Ascending aorta (tissue), 2 donors: ENCODE measurements at regions not wholly inside any gene's neighbourhood (a gene's known extent, or its start where the extent isn't known, plus 50 kb on each side); places are given as distances from the start of the nearest gene placed in this dataset.

ENCODE experiments used
- DNase-seq, 2 donors: peaks; one replicate each; pipeline ENCODE4 v3.0.0-alpha.2; 2019; ENCODE audit warnings: low spot score in 2 of 2
- H3K27ac ChIP-seq, 2 donors: fragments of 200-600 bp; sonication (generic); one replicate each; pipeline ENCODE4 v1.5.1; 2016 to 2017; ENCODE audit warnings: mild to moderate bottlenecking in 1 of 2
- H3K27me3 ChIP-seq: fragments of 200-600 bp; sonication (generic); one replicate; pipeline ENCODE4 v1.5.1; 2017
- H3K36me3 ChIP-seq, 2 donors: fragments of 200-600 bp; sonication (generic); one replicate each; pipeline ENCODE4 v1.5.1; 2016
- H3K4me1 ChIP-seq, 2 donors: fragments of 200-600 bp; sonication (generic); one replicate each; pipeline ENCODE4 v1.5.1; 2016 to 2017; ENCODE audit warnings: mild to moderate bottlenecking in 1 of 2
- H3K4me3 ChIP-seq, 2 donors: fragments of 200-600 bp; sonication (generic); one replicate each; pipeline ENCODE4 v1.5.1; 2016 to 2017; ENCODE audit warnings: mild to moderate bottlenecking in 1 of 2
- H3K9me3 ChIP-seq, 2 donors: fragments of 200-600 bp; sonication (generic); one replicate each; pipeline ENCODE4 v1.5.1; 2016
- CTCF ChIP-seq, 3 experiments: fragments of 200-600 bp in 2 of 3; fragments of 450-650 bp in 1 of 3; sonication (generic) in 2 of 3; IDR thresholded peaks; one replicate each; pipeline ENCODE4 v1.5.1; 2016 to 2019; ENCODE audit warnings: antibody characterized with exemption in 3 of 3, mild to moderate bottlenecking in 1 of 3, moderate library complexity in 1 of 3
- intact Hi-C: fragments of 100-400 bp; cut with DNase I; formaldehyde crosslinking; loops from one replicate; pipeline ENCODE4 v1.15.1; 2023

- no peaks in the 10 kb centered on the region for H3K9me3 ChIP-seq
- no peaks in the 10 kb centered on the region for H3K27me3 ChIP-seq
- H3K36me3 ChIP-seq: no peaks in the 10 kb centered on the region
- intact Hi-C loops: no loop called here
- no peak for DNase-seq
- H3K4me1 ChIP-seq: no peaks in the 10 kb centered on the region
- no peak overlapping the region for H3K27ac ChIP-seq
- H3K4me3 ChIP-seq: no peak overlapping the region
- TF ChIP-seq CTCF (IDR thresholded peaks at IDR 0.05): no peak
Observed at GRCh38 chr1:177488722-177489121, 318.0 kb downstream of the BRINP2 start.

GRCh38 chr1:177487481-177487880 is 316.7 kb downstream of the BRINP2 start:
- no peaks in the 10 kb centered on the region for H3K9me3 ChIP-seq
- no peak overlapping the region for H3K27ac ChIP-seq
- no peak for TF ChIP-seq CTCF (IDR thresholded peaks at IDR 0.05)
- no peak for DNase-seq
- H3K27me3 ChIP-seq: no peaks in the 10 kb centered on the region
- intact Hi-C loops: no loop called here
- H3K4me3 ChIP-seq: no peak overlapping the region
- H3K4me1 ChIP-seq: no peaks in the 10 kb centered on the region
- H3K36me3 ChIP-seq: no peaks in the 10 kb centered on the region

- H3K36me3 ChIP-seq: no peaks in the 10 kb centered on the region
- no peaks in the 10 kb centered on the region for H3K9me3 ChIP-seq
- H3K4me3 ChIP-seq: no peak overlapping the region
- DNase-seq: no peak
- intact Hi-C loops: no loop called here
- no peak for TF ChIP-seq CTCF (IDR thresholded peaks at IDR 0.05)
- H3K27me3 ChIP-seq: no peaks in the 10 kb centered on the region
- H3K27ac ChIP-seq: no peak overlapping the region
- no peaks in the 10 kb centered on the region for H3K4me1 ChIP-seq
Observed at GRCh38 chr1:177480741-177481305, 310.1 kb downstream of the BRINP2 start.

GRCh38 chr1:177479600-177479999 is 308.8 kb downstream of the BRINP2 start:
- Histone ChIP-seq H3K36me3 (no peaks in the 10 kb centered on the region), H3K4me1 (no peaks in the 10 kb centered on the region), H3K4me3 (no peak overlapping the region), H3K27ac (no peak overlapping the region), H3K27me3 (no peaks in the 10 kb centered on the region), H3K9me3 (no peaks in the 10 kb centered on the region)
- TF ChIP-seq CTCF (IDR thresholded peaks at IDR 0.05): no peak
- intact Hi-C loops: no loop called here
- DNase-seq: no peak

GRCh38 chr1:177476676-177477075 is 305.9 kb downstream of the BRINP2 start:
- no peak overlapping the region for H3K27ac ChIP-seq
- no peaks in the 10 kb centered on the region for H3K27me3 ChIP-seq
- H3K36me3 ChIP-seq: no peaks in the 10 kb centered on the region
- H3K4me1 ChIP-seq: no peaks in the 10 kb centered on the region
- H3K4me3 ChIP-seq: no peak overlapping the region
- intact Hi-C loops: no loop called here
- TF ChIP-seq CTCF (IDR thresholded peaks at IDR 0.05): no peak
- no peak for DNase-seq
- no peaks in the 10 kb centered on the region for H3K9me3 ChIP-seq

- intact Hi-C loops: no loop called here
- TF ChIP-seq CTCF (IDR thresholded peaks at IDR 0.05): no peak
- H3K9me3 ChIP-seq: no peaks in the 10 kb centered on the region
Observed at GRCh38 chr1:177472567-177472966, 301.8 kb downstream of the BRINP2 start.

More at GRCh38 chr1:177472567-177472966, 301.8 kb downstream of the BRINP2 start:
- no peak for DNase-seq
- H3K4me1 ChIP-seq: peaks cover 0 to 3% of the 10 kb centered on the region in 2 donors
- no peaks in the 10 kb centered on the region for H3K36me3 ChIP-seq
- no peak overlapping the region for H3K27ac ChIP-seq
- no peak overlapping the region for H3K4me3 ChIP-seq
- no peaks in the 10 kb centered on the region for H3K27me3 ChIP-seq
